Hepatocyte (in vitro differentiated cells): ENCODE measurements at regions not wholly inside any gene's neighbourhood (a gene's known extent, or its start where the extent isn't known, plus 50 kb on each side); places are given as distances from the start of the nearest gene placed in this dataset.
A peak's percentile ranks its signal among the peaks of the same experiment; 100 is the strongest.
"Not testable (repeated sequence)": the region's sequence is repeated elsewhere in the genome, so short reads cannot be mapped to it uniquely, and the experiment has no call there.

ENCODE experiments used
- DNase-seq: peaks from one replicate; pipeline ENCODE4 v3.0.0-alpha.2; 2016; ENCODE audit warnings: low spot score
- H2AFZ ChIP-seq: fragments of 200-600 bp; sonication (generic); 2 replicates; pipeline ENCODE4 v1.6.0; 2016; ENCODE audit warnings: antibody characterized with exemption, mild to moderate bottlenecking
- H3K27ac ChIP-seq: fragments of 200-600 bp; sonication (generic); 2 replicates; pipeline ENCODE4 v1.5.1; 2016; ENCODE audit warnings: mild to moderate bottlenecking
- H3K27me3 ChIP-seq: fragments of 200-600 bp; sonication (generic); 2 replicates; pipeline ENCODE4 v1.6.1; 2016
- H3K36me3 ChIP-seq: fragments of 200-600 bp; sonication (generic); replicated peaks from 2 replicates; pipeline ENCODE4 v1.5.1; 2016; ENCODE audit warnings: low read depth; ENCODE audit not compliant: insufficient read depth
- H3K4me1 ChIP-seq: fragments of 200-600 bp; sonication (generic); 2 replicates; pipeline ENCODE4 v1.5.1; 2016; ENCODE audit warnings: mild to moderate bottlenecking, moderate library complexity; ENCODE audit not compliant: insufficient read depth
- H3K4me2 ChIP-seq: fragments of 200-600 bp; sonication (generic); 2 replicates; pipeline ENCODE4 v1.6.0; 2016
- H3K4me3 ChIP-seq: fragments of 200-600 bp; sonication (generic); 2 replicates; pipeline ENCODE4 v1.5.1; 2016; ENCODE audit warnings: mild to moderate bottlenecking
- H3K79me2 ChIP-seq: fragments of 200-600 bp; sonication (generic); 2 replicates; pipeline ENCODE4 v1.6.0; 2017; ENCODE audit warnings: mild to moderate bottlenecking
- H3K9me2 ChIP-seq: fragments of 200-600 bp; sonication (generic); replicated peaks from 2 replicates; pipeline ENCODE4 v1.6.0; 2017; ENCODE audit warnings: mild to moderate bottlenecking; ENCODE audit not compliant: insufficient read depth
- H3K9me3 ChIP-seq: fragments of 200-600 bp; sonication (generic); 2 replicates; pipeline ENCODE4 v1.5.1; 2016; ENCODE audit warnings: low read depth, mild to moderate bottlenecking
- H4K20me1 ChIP-seq: fragments of 200-600 bp; sonication (generic); 2 replicates; pipeline ENCODE4 v1.6.0; 2016; ENCODE audit warnings: mild to moderate bottlenecking; ENCODE audit not compliant: insufficient read depth, poor library complexity, severe bottlenecking
- EZH2 ChIP-seq: fragments of 200-600 bp; sonication (generic); IDR thresholded peaks from 2 replicates; pipeline ENCODE4 v1.6.1; 2016; ENCODE audit warnings: antibody characterized with exemption, mild to moderate bottlenecking, borderline replicate concordance
- EZH2phosphoT487 ChIP-seq: fragments of 200-600 bp; sonication (generic); IDR thresholded peaks from one replicate; pipeline ENCODE4 v1.6.1; 2018; ENCODE audit warnings: antibody characterized with exemption, mild to moderate bottlenecking, low read depth, moderate library complexity; ENCODE audit not compliant: unreplicated experiment, severe bottlenecking
- WGBS: methylation state at CpG from one replicate; pipeline ENCODE4 v1.1.6; 2016; ENCODE audit warnings: low lambda C conversion rate; ENCODE audit errors: missing lambda C conversion rate; 5-methylcytosine and 5-hydroxymethylcytosine counted together
- TF ChIP-seq, protein P1 (sequence below): fragments of 200-600 bp; sonication (generic); IDR thresholded peaks from 2 replicates; pipeline ENCODE4 v1.5.1; 2016; ENCODE audit warnings: antibody characterized with exemption, mild to moderate bottlenecking; ENCODE audit not compliant: poor library complexity

DNA sequence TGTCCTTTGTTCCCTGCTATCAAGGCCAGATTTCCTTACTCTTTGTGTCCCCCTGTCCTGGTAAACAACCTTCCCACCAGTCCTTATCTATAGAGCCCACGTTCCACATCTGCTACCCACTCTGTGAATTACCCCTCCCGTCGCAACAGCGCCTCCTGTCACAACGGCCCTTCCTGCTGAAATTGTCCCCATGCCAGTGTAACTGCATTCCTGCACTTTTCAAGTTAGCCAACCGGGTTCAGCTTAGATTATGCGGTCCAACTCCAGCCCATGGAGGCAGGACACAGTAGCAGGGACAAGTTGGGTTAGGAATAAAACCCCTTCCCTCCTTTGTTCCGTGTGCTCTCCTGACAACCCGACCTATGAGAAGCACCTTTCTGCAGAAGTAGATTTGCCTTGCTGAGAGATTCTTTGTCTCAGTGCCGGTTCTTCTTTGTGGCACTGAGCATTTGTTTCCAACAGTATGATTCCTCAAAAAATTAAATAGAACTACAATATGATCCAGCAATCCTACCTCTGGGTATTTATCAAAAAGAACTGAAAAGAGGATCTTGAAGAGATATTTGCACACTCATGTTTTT is 180.3 kb downstream of the PTBP2 start:
- H3K4me3 ChIP-seq: no peak overlapping the region
- no peak overlapping the region for H2AFZ ChIP-seq
- H3K4me2 ChIP-seq: no peak overlapping the region
- H3K79me2 ChIP-seq: no peaks in the 10 kb centered on the region
- H3K36me3 ChIP-seq: no peaks in the 10 kb centered on the region
- H3K27me3 ChIP-seq: no peaks in the 10 kb centered on the region
- H3K4me1 ChIP-seq: no peaks in the 10 kb centered on the region
- TF ChIP-seq EZH2 (no peak), EZH2phosphoT487 (no peak)
- TF ChIP-seq, protein P1, sequence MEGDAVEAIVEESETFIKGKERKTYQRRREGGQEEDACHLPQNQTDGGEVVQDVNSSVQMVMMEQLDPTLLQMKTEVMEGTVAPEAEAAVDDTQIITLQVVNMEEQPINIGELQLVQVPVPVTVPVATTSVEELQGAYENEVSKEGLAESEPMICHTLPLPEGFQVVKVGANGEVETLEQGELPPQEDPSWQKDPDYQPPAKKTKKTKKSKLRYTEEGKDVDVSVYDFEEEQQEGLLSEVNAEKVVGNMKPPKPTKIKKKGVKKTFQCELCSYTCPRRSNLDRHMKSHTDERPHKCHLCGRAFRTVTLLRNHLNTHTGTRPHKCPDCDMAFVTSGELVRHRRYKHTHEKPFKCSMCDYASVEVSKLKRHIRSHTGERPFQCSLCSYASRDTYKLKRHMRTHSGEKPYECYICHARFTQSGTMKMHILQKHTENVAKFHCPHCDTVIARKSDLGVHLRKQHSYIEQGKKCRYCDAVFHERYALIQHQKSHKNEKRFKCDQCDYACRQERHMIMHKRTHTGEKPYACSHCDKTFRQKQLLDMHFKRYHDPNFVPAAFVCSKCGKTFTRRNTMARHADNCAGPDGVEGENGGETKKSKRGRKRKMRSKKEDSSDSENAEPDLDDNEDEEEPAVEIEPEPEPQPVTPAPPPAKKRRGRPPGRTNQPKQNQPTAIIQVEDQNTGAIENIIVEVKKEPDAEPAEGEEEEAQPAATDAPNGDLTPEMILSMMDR: no peak
- peak; percentile 19 for DNase-seq
- no peak overlapping the region for H3K27ac ChIP-seq
- no peaks in the 10 kb centered on the region for H3K9me3 ChIP-seq
- H4K20me1 ChIP-seq: no peaks in the 10 kb centered on the region
- no peaks in the 10 kb centered on the region for H3K9me2 ChIP-seq
- WGBS: 51% methylated on average over 10 of the region's 10 CpGs

DNA sequence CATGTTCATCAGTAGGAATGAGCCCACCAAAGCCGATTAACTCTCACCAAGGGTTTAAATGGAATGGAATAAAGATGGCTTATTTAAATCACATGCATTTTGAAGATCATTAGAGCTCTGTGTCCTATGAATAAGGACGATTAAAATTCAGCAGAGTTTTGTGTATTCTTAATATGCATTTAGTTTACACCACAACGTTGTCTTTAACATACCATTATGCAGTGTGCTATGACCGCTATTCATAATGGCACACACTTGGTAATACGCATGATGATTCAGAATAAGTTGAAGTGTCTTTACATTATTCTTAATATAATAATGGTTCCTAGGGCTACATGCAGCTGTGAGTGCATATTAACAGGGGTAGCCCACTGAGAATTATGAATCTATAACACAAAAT is 190.7 kb downstream of the PTBP2 start:
- H3K4me2 ChIP-seq: no peak overlapping the region
- no peaks in the 10 kb centered on the region for H3K9me3 ChIP-seq
- H2AFZ ChIP-seq: no peak overlapping the region
- H3K79me2 ChIP-seq: no peaks in the 10 kb centered on the region
- TF ChIP-seq EZH2phosphoT487: no peak
- TF ChIP-seq, protein P1: no peak
- no peak for TF ChIP-seq EZH2
- H3K27ac ChIP-seq: no peak overlapping the region
- no peaks in the 10 kb centered on the region for H3K9me2 ChIP-seq
- H4K20me1 ChIP-seq: no peaks in the 10 kb centered on the region
- H3K27me3 ChIP-seq: no peaks in the 10 kb centered on the region
- no peak overlapping the region for H3K4me3 ChIP-seq
- DNase-seq: no peak
- WGBS: 90% methylated on average over 5 of the region's 5 CpGs
- H3K36me3 ChIP-seq: no peaks in the 10 kb centered on the region
- H3K4me1 ChIP-seq: no peaks in the 10 kb centered on the region

DNA sequence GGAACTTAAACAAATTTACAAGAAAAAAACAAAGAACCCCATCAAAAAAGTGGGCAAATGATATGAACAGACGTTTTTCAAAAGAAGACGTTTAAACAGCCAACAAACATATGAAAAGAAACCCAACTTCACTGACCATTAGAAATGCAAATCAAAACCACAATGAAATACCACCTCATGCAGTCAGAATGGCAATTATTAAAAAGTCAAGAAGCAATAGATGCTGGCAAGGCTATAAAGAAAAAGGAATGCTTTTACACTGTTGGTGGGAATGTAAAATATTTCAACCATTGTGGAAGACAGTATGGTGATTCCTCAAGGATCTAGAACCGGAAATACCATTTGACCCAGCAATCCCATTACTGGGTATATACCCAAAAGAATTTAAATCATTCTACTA is 194.1 kb downstream of the PTBP2 start:
- not testable (repeated sequence) for H2AFZ ChIP-seq, H3K4me1 ChIP-seq, H3K79me2 ChIP-seq, H3K27ac ChIP-seq, H3K27me3 ChIP-seq, DNase-seq, H4K20me1 ChIP-seq, H3K9me3 ChIP-seq, H3K4me2 ChIP-seq, H3K4me3 ChIP-seq, H3K36me3 ChIP-seq, H3K9me2 ChIP-seq
- 88% methylated on average over 3 of the region's 3 CpGs for WGBS

DNA sequence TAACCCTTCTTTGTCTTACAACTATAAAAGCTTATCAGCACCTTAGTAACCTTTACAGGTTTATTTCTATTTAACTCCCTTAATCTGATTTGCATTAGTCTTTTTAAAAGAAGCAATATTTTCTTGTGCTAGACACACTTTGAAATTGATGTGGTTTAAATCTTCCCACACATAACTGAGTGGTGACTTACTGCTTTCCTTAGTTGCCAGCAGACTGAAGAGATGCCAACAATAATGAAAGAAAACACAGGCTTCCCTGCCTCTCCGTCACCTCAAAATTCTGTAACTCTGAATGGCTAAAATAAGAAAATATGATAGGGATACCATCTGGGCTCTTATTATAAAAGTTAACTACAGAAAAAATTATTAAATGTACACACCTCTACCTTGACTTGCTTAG is 196.8 kb downstream of the PTBP2 start:
- WGBS: 85% methylated on average over 1 of the region's 1 CpG
- no peaks in the 10 kb centered on the region for H3K9me2 ChIP-seq
- H3K4me1 ChIP-seq: no peaks in the 10 kb centered on the region
- no peak for DNase-seq
- H3K27me3 ChIP-seq: no peaks in the 10 kb centered on the region
- no peaks in the 10 kb centered on the region for H3K36me3 ChIP-seq
- H3K4me2 ChIP-seq: no peak overlapping the region
- TF ChIP-seq EZH2 (no peak), EZH2phosphoT487 (no peak)
- TF ChIP-seq, protein P1: no peak
- no peak overlapping the region for H3K27ac ChIP-seq
- no peaks in the 10 kb centered on the region for H3K79me2 ChIP-seq
- peaks cover 1% of the 10 kb centered on the region for H3K9me3 ChIP-seq
- H2AFZ ChIP-seq: no peak overlapping the region
- H4K20me1 ChIP-seq: no peaks in the 10 kb centered on the region
- no peak overlapping the region for H3K4me3 ChIP-seq
